Thyroid gland (tissue), 4 donors: ENCODE measurements at regions not wholly inside any gene's neighbourhood (a gene's known extent, or its start where the extent isn't known, plus 50 kb on each side); places are given as distances from the start of the nearest gene placed in this dataset.
A peak's percentile ranks its signal among the peaks of the same experiment; 100 is the strongest.

Experiments used
- DNase-seq, 2 donors: peaks; one replicate each; pipeline ENCODE4 v3.0.0-alpha.2; 2019
- H3K27ac ChIP-seq, 3 donors: fragments of 200-600 bp; sonication (generic); 1 replicate in 2 of 3; 2 replicates in 1 of 3; pipeline ENCODE4 v1.5.1; 2016 to 2019; ENCODE audit warnings: mild to moderate bottlenecking in 1 of 3, moderate library complexity in 1 of 3
- H3K27me3 ChIP-seq: fragments of 200-600 bp; sonication (generic); one replicate; pipeline ENCODE4 v1.5.1; 2019
- H3K36me3 ChIP-seq, 2 donors: fragments of 200-600 bp; sonication (generic); one replicate each; pipeline ENCODE4 v1.5.1; 2016 to 2019
- H3K4me1 ChIP-seq, 2 donors: fragments of 200-600 bp; sonication (generic); one replicate each; pipeline ENCODE4 v1.5.1; 2017 to 2019
- H3K4me3 ChIP-seq, 3 donors: fragments of 200-600 bp; sonication (generic); replicated peaks in 1 of 3; 1 replicate in 2 of 3; 2 replicates in 1 of 3; pipeline ENCODE4 v1.5.1; 2016; ENCODE audit warnings: mild to moderate bottlenecking in 1 of 3
- H3K9me3 ChIP-seq: fragments of 200-600 bp; sonication (generic); one replicate; pipeline ENCODE4 v1.5.1; 2017
- POLR2A ChIP-seq, 2 donors: fragments of 450-650 bp; IDR thresholded peaks; one replicate each; pipeline ENCODE4 v1.6.1; 2017; ENCODE audit warnings: antibody characterized with exemption in 2 of 2, mild to moderate bottlenecking in 2 of 2, moderate library complexity in 1 of 2
- WGBS, 2 donors: methylation state at CpG; one replicate each; pipeline ENCODE4 v1.1.5; 2017; 5-methylcytosine and 5-hydroxymethylcytosine counted together
- intact Hi-C: fragments of 100-400 bp; cut with DNase I; formaldehyde crosslinking; loops from one replicate; pipeline ENCODE4 v1.15.1; 2023
- TF ChIP-seq, protein P1 (sequence below), 6 experiments: fragments of 200-600 bp in 3 of 6; fragments of 450-650 bp in 3 of 6; sonication (generic) in 3 of 6; IDR thresholded peaks; one replicate each; pipeline ENCODE4 v1.5.1; 2016 to 2019; ENCODE audit warnings: antibody characterized with exemption in 6 of 6, mild to moderate bottlenecking in 2 of 6, inconsistent platforms in 1 of 6, moderate library complexity in 1 of 6

- no peaks in the 10 kb centered on the region for H3K36me3 ChIP-seq
- TF ChIP-seq, protein P1, sequence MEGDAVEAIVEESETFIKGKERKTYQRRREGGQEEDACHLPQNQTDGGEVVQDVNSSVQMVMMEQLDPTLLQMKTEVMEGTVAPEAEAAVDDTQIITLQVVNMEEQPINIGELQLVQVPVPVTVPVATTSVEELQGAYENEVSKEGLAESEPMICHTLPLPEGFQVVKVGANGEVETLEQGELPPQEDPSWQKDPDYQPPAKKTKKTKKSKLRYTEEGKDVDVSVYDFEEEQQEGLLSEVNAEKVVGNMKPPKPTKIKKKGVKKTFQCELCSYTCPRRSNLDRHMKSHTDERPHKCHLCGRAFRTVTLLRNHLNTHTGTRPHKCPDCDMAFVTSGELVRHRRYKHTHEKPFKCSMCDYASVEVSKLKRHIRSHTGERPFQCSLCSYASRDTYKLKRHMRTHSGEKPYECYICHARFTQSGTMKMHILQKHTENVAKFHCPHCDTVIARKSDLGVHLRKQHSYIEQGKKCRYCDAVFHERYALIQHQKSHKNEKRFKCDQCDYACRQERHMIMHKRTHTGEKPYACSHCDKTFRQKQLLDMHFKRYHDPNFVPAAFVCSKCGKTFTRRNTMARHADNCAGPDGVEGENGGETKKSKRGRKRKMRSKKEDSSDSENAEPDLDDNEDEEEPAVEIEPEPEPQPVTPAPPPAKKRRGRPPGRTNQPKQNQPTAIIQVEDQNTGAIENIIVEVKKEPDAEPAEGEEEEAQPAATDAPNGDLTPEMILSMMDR (IDR thresholded peaks at IDR 0.05), result no peak
- TF ChIP-seq POLR2A (IDR thresholded peaks at IDR 0.05), result no peak
- intact Hi-C loops, result no loop called here
These were observed 285.3 kb upstream of the CITED2 start for GRCh38 chr6:139659711-139660110.

DNA sequence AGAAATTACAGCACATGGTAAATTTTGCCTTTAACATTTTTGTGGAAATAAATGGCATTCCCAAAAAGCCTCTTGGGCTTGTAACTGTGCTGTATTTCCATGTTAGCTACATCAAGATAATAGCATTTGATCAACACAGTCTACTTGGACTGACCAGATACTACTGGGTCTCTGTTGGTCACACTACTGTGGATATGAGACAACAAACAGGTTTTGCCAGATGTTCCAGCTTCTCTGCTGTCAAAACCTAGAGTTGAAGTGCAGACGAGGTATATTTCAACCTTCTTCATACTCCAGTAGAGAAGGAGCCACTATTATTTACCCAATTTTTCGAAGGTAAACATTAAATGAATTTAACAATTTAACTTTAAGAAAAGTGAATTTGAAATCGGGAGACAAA, 284.7 kb upstream of the CITED2 start:
- no peak overlapping the region for H3K4me3 ChIP-seq
- H3K27ac ChIP-seq, result no peak overlapping the region
- no peaks in the 10 kb centered on the region for H3K27me3 ChIP-seq
- WGBS, 2 donors, result 63 to 64% methylated on average over 3 of the region's 3 CpGs
- TF ChIP-seq POLR2A (IDR thresholded peaks at IDR 0.05), result no peak
- TF ChIP-seq, protein P1 (IDR thresholded peaks at IDR 0.05), result no peak
- no peaks in the 10 kb centered on the region for H3K9me3 ChIP-seq
- intact Hi-C loops, result no loop called here
- H3K36me3 ChIP-seq, result no peaks in the 10 kb centered on the region
- H3K4me1 ChIP-seq, result peaks cover 9 to 19% of the 10 kb centered on the region in 2 donors
- no peak for DNase-seq

More at GRCh38 chr6:139659711-139660110, 285.3 kb upstream of the CITED2 start:
- H3K27ac ChIP-seq, result no peak overlapping the region
- DNase-seq, result no peak
- WGBS, 2 donors, result 57 to 64% methylated on average over 2 of the region's 2 CpGs
- no peaks in the 10 kb centered on the region for H3K9me3 ChIP-seq
- H3K27me3 ChIP-seq, result no peaks in the 10 kb centered on the region
- no peak overlapping the region for H3K4me3 ChIP-seq
- H3K4me1 ChIP-seq, result peaks cover 9 to 19% of the 10 kb centered on the region in 2 donors

- H3K9me3 ChIP-seq, result no peaks in the 10 kb centered on the region
- intact Hi-C loops, result no loop called here
- no peaks in the 10 kb centered on the region for H3K27me3 ChIP-seq
- H3K27ac ChIP-seq, result no peak overlapping the region
- no peak for TF ChIP-seq POLR2A (IDR thresholded peaks at IDR 0.05)
- no peak for DNase-seq
- 97% methylated on average over 1 of the region's 1 CpG for WGBS, 2 donors
- no peaks in the 10 kb centered on the region for H3K36me3 ChIP-seq
- H3K4me1 ChIP-seq, result peaks cover 9 to 19% of the 10 kb centered on the region in 2 donors
- no peak overlapping the region for H3K4me3 ChIP-seq
These were observed 282.7 kb upstream of the CITED2 start for GRCh38 chr6:139657119-139657518.

DNA sequence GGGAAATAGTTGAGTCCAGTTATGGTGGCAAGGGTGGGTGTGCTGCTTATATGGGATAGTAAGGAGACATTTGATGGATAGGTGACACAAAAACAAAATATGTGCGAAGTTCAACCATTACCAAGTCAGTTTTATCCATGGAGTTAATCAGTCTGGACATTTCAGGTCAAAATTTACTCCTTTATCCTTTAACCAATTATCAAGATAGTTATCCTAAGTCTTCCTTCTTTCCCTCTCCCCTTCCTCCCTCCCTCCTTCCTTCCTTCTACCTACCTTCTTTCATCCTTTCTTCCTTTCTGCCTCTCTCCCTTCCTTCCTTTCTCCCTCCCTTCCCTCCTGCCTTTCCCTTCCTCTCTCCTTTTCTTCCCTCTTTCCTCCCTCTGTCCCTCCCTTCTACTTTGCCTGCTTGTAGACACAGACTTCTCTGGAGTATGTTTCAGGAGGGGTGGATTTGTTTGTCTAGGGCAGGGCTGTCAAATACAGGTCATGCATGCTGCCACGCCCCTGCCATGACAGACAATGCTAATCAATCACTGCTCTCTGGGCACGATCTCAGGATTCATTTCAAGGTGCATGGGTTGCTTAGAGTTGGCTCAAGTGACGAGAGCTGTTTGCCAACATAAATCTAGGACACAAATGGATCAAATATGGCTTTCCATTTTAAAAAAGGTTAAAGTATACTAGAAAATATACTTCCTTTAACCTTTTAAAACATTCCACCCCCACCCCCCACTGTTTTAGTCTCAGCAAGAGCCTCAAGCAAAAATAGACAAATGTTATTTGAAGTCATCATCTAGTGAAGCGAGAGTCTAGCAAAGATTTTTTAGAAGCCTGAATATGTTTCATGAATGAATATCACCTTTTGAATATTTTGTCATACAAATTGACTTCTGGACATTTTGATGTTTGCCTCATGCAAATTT, 281.6 kb upstream of the CITED2 start:
- DNase-seq, result peak; percentile 49 to 62
- H3K27ac ChIP-seq, result peak overlapping the region in 1 of 3 donors; percentile 57
- peaks cover 9 to 19% of the 10 kb centered on the region in 2 donors for H3K4me1 ChIP-seq
- no peak overlapping the region for H3K4me3 ChIP-seq
- no peaks in the 10 kb centered on the region for H3K36me3 ChIP-seq
- intact Hi-C loops, result no loop called here
- WGBS, 2 donors, result 65 to 76% methylated on average over 5 of the region's 5 CpGs
- H3K27me3 ChIP-seq, result no peaks in the 10 kb centered on the region
- TF ChIP-seq, protein P1 (IDR thresholded peaks at IDR 0.05), result no peak
- TF ChIP-seq POLR2A (IDR thresholded peaks at IDR 0.05), result no peak
- no peaks in the 10 kb centered on the region for H3K9me3 ChIP-seq

- intact Hi-C loops, result no loop called here
- Histone ChIP-seq H3K27me3 (no peaks in the 10 kb centered on the region), H3K4me1 (peaks cover 9 to 19% of the 10 kb centered on the region in 2 donors), H3K9me3 (no peaks in the 10 kb centered on the region), H3K36me3 (no peaks in the 10 kb centered on the region), H3K27ac (peak overlapping the region in 1 of 3 donors; percentile 57), H3K4me3 (no peak overlapping the region)
- DNase-seq, result no peak
- 88 to 92% methylated on average over 10 of the region's 10 CpGs for WGBS, 2 donors
- no peak for TF ChIP-seq POLR2A (IDR thresholded peaks at IDR 0.05)
- TF ChIP-seq, protein P1 (IDR thresholded peaks at IDR 0.05), result no peak
These were observed 280.7 kb upstream of the CITED2 start for GRCh38 chr6:139654888-139655782.
